Gastroesophageal sphincter (tissue), 4 donors: ENCODE measurements at regions not wholly inside any gene's neighbourhood (a gene's known extent, or its start where the extent isn't known, plus 50 kb on each side); places are given as distances from the start of the nearest gene placed in this dataset.

ENCODE experiments used
- ATAC-seq: fragments of 150-250 bp; one replicate; pipeline ENCODE4 v1.9.1; 2016; ENCODE audit warnings: mild to moderate bottlenecking, moderate library complexity
- H3K27ac ChIP-seq, 4 donors: fragments of 200-600 bp; sonication (generic) in 3 of 4; 1 replicate in 3 of 4; 2 replicates in 1 of 4; pipeline ENCODE4 v1.5.1; 2016 to 2019
- H3K27me3 ChIP-seq: fragments of 200-600 bp; sonication (generic); one replicate; pipeline ENCODE4 v1.5.1; 2019
- H3K36me3 ChIP-seq, 2 donors: fragments of 200-600 bp; sonication (generic); one replicate each; pipeline ENCODE4 v1.5.1; 2019; ENCODE audit warnings: control low read depth in 1 of 2
- H3K4me1 ChIP-seq, 3 donors: fragments of 200-600 bp; sonication (generic); 1 replicate in 2 of 3; 2 replicates in 1 of 3; pipeline ENCODE4 v1.5.1; 2016 to 2019; ENCODE audit warnings: control low read depth in 2 of 3
- H3K4me3 ChIP-seq, 2 donors: fragments of 200-600 bp; sonication (generic); one replicate each; pipeline ENCODE4 v1.5.1; 2019; ENCODE audit warnings: mild to moderate bottlenecking in 1 of 2, moderate library complexity in 1 of 2
- H3K9me3 ChIP-seq, 3 donors: fragments of 200-600 bp; sonication (generic); one replicate each; pipeline ENCODE4 v1.5.1; 2017 to 2019; ENCODE audit warnings: control low read depth in 2 of 3
- EP300 ChIP-seq: sonication (generic); formaldehyde crosslinking; IDR thresholded peaks from one replicate; pipeline ENCODE4 v1.6.1; 2017; ENCODE audit warnings: antibody characterized with exemption, mild to moderate bottlenecking
- POLR2A ChIP-seq, 2 donors: fragments of 450-650 bp; IDR thresholded peaks; one replicate each; pipeline ENCODE4 v1.6.1; 2017; ENCODE audit warnings: antibody characterized with exemption in 2 of 2, mild to moderate bottlenecking in 2 of 2, moderate library complexity in 1 of 2
- POLR2AphosphoS5 ChIP-seq: sonication (generic); formaldehyde crosslinking; IDR thresholded peaks from one replicate; pipeline ENCODE4 v1.6.1; 2017; ENCODE audit warnings: antibody characterized with exemption
- WGBS, 2 donors: methylation state at CpG; one replicate each; pipeline ENCODE4 v1.1.5; 2018; ENCODE audit warnings: low coverage in 1 of 2; 5-methylcytosine and 5-hydroxymethylcytosine counted together
- TF ChIP-seq, protein P1 (sequence below), 4 experiments: fragments of 200-600 bp in 2 of 4; fragments of 450-650 bp in 2 of 4; sonication (generic) in 1 of 4; IDR thresholded peaks; one replicate each; pipeline ENCODE4 v1.5.1; 2017 to 2019; ENCODE audit warnings: antibody characterized with exemption in 4 of 4, mild to moderate bottlenecking in 2 of 4, moderate library complexity in 2 of 4

DNA sequence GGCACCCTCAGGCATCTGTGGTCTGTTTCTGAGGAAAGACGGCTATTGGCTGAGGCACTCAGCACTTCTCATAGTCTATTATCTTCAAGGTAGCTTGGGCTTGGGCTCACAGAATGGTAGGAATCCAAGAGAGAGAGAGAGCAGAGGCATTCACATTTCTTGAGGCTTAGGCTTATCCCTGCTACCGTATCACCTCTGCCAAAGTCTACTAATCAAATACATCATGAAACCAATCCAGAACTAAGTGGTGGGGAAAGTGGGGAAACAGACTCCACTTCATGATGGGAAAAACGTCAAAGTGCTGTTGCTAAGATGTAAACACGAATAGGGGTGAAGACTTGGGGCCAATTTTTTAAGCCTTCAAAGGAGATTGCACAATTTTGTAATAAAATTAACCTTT lies 271.1 kb upstream of the SEMA3D start:
- no peaks in the 10 kb centered on the region for H3K4me1 ChIP-seq
- no peaks in the 10 kb centered on the region for H3K36me3 ChIP-seq
- no peak for ATAC-seq
- WGBS, 2 donors, result 32 to 71% methylated on average over 2 to 4 of the region's 4 CpGs
- H3K9me3 ChIP-seq, result no peaks in the 10 kb centered on the region
- no peak overlapping the region for H3K27ac ChIP-seq
- no peak overlapping the region for H3K4me3 ChIP-seq
- no peaks in the 10 kb centered on the region for H3K27me3 ChIP-seq
- no peak for TF ChIP-seq POLR2A (IDR thresholded peaks at IDR 0.05)
- TF ChIP-seq POLR2AphosphoS5, result no peak
- no peak for TF ChIP-seq EP300
- TF ChIP-seq, protein P1, sequence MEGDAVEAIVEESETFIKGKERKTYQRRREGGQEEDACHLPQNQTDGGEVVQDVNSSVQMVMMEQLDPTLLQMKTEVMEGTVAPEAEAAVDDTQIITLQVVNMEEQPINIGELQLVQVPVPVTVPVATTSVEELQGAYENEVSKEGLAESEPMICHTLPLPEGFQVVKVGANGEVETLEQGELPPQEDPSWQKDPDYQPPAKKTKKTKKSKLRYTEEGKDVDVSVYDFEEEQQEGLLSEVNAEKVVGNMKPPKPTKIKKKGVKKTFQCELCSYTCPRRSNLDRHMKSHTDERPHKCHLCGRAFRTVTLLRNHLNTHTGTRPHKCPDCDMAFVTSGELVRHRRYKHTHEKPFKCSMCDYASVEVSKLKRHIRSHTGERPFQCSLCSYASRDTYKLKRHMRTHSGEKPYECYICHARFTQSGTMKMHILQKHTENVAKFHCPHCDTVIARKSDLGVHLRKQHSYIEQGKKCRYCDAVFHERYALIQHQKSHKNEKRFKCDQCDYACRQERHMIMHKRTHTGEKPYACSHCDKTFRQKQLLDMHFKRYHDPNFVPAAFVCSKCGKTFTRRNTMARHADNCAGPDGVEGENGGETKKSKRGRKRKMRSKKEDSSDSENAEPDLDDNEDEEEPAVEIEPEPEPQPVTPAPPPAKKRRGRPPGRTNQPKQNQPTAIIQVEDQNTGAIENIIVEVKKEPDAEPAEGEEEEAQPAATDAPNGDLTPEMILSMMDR (IDR thresholded peaks at IDR 0.05), result no peak

- no peak for TF ChIP-seq POLR2AphosphoS5
- no peak for TF ChIP-seq EP300
- TF ChIP-seq POLR2A (IDR thresholded peaks at IDR 0.05), result no peak
- TF ChIP-seq, protein P1 (IDR thresholded peaks at IDR 0.05), result no peak
- ATAC-seq, result no peak
- Histone ChIP-seq H3K4me1 (no peaks in the 10 kb centered on the region), H3K27ac (no peak overlapping the region), H3K4me3 (no peak overlapping the region), H3K27me3 (no peaks in the 10 kb centered on the region), H3K36me3 (no peaks in the 10 kb centered on the region), H3K9me3 (no peaks in the 10 kb centered on the region)
- 89 to 100% methylated on average over 1 of the region's 1 CpG for WGBS, 2 donors
Measured at GRCh38 chr7:85456254-85456653, 269.4 kb upstream of the SEMA3D start.

GRCh38 chr7:85454904-85455303 lies 268.0 kb upstream of the SEMA3D start:
- Histone ChIP-seq H3K36me3 (no peaks in the 10 kb centered on the region), H3K27me3 (no peaks in the 10 kb centered on the region), H3K4me3 (no peak overlapping the region), H3K27ac (no peak overlapping the region), H3K9me3 (no peaks in the 10 kb centered on the region), H3K4me1 (no peaks in the 10 kb centered on the region)
- no peak for ATAC-seq
- TF ChIP-seq EP300, result no peak
- TF ChIP-seq POLR2AphosphoS5, result no peak
- TF ChIP-seq, protein P1 (IDR thresholded peaks at IDR 0.05), result no peak
- TF ChIP-seq POLR2A (IDR thresholded peaks at IDR 0.05), result no peak

DNA sequence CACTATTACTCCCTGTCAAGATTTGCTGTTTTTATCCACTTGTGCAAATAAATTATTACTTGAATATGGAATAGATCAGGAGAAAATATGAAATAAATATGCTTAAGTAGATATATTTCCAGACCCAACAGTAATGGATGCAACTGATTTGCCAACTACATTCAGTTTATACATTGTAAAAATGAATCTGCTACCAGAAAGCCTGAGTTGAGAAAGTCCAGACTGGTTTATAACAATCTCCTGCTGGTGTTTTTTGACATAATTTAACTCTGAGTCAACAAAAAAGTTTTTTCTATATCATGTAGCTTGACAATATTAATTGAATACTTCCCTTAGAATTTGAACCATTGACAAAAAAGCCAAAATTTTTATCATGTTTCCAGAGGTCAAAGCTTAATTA lies 265.8 kb upstream of the SEMA3D start:
- no peak overlapping the region for H3K4me3 ChIP-seq
- H3K36me3 ChIP-seq, result no peaks in the 10 kb centered on the region
- no peak overlapping the region for H3K27ac ChIP-seq
- no peaks in the 10 kb centered on the region for H3K9me3 ChIP-seq
- no peak for TF ChIP-seq POLR2AphosphoS5
- no peak for TF ChIP-seq POLR2A (IDR thresholded peaks at IDR 0.05)
- TF ChIP-seq, protein P1 (IDR thresholded peaks at IDR 0.05), result no peak
- TF ChIP-seq EP300, result no peak
- no peak for ATAC-seq
- H3K27me3 ChIP-seq, result no peaks in the 10 kb centered on the region
- H3K4me1 ChIP-seq, result no peaks in the 10 kb centered on the region

DNA sequence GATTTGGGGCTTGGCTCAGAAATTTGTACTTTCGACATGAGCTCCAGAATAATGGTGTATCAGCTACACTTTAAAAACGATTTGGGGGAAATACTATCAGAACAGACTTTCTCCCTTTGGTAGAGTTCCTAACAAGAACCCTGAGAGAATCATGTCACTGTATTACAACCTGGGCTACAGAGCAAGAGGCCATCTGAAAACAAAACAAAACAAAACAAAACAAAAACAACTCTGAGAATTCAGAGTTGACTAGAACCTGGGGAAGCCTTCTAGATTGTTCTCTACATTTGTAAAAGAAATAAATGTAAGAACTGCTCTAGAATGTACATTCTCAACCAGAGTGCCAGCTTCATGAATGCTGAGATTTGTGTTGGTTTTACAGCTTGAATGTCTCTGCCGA lies 262.6 kb upstream of the SEMA3D start:
- no peaks in the 10 kb centered on the region for H3K4me1 ChIP-seq
- H3K27me3 ChIP-seq, result no peaks in the 10 kb centered on the region
- no peaks in the 10 kb centered on the region for H3K36me3 ChIP-seq
- WGBS, 2 donors, result 71 to 87% methylated on average over 3 of the region's 3 CpGs
- TF ChIP-seq POLR2A (IDR thresholded peaks at IDR 0.05) (no peak), POLR2AphosphoS5 (no peak), EP300 (no peak)
- TF ChIP-seq, protein P1 (IDR thresholded peaks at IDR 0.05), result no peak
- H3K4me3 ChIP-seq, result no peak overlapping the region
- no peak overlapping the region for H3K27ac ChIP-seq
- no peak for ATAC-seq
- H3K9me3 ChIP-seq, result no peaks in the 10 kb centered on the region
